ENCODE measurements at regions not wholly inside any gene's neighbourhood (a gene's known extent, or its start where the extent isn't known, plus 50 kb on each side); places are given as distances from the start of the nearest gene placed in this dataset.

DNA sequence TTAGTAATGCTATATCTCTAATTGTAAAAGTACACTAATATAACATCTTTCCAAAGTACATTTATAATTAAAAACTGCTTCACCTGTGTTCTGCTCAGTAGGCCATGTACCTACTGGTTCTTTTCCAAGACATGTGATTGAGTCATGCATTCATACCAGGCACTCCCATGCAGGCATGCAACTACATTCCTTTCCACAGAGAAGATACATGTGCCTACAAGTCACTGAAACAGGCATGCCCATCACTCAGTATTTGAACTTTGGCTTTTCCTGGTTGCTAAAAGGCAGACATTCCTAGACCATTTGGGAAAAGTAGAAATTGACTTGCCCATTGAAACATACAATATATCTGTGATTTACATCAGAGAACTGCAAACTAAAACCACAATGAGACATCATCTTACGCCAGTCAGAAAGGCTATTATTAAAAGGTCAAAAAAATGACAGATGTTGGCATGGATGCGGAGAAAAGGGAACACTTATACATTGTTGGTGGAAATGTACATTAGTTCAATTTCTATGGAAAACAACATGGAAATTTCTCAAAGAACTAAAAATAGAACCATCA, 148.3 kb upstream of the MOCS2 start:
- CTCF ChIA-PET = no interaction called here
- Histone ChIP-seq H3K27me3 (replicated peaks; ENCODE audit: insufficient read depth, low read depth, low read length, poor library complexity) (no peaks in the 10 kb centered on the region), H3K36me3 (ENCODE audit: insufficient read depth, low read length, poor library complexity, severe bottlenecking) (no peaks in the 10 kb centered on the region), H3K4me3 (ENCODE audit: low read depth, low read length, poor library complexity, severe bottlenecking) (no peak overlapping the region), H3K27ac (ENCODE audit: low read depth, low read length, poor library complexity, severe bottlenecking) (no peak overlapping the region), H3K9me3 (ENCODE audit: low read depth, low read length, poor library complexity, severe bottlenecking) (no peaks in the 10 kb centered on the region), H3K4me1 (ENCODE audit: insufficient read depth, low read length, poor library complexity, severe bottlenecking) (no peaks in the 10 kb centered on the region)
- no peak for DNase-seq (ENCODE audit: low spot score)
- no peak for TF ChIP-seq EZH2 (IDR thresholded peaks at IDR 0.05; ENCODE audit: borderline replicate concordance, low read depth, low read length, poor library complexity, severe bottlenecking)
- TF ChIP-seq, protein P1, sequence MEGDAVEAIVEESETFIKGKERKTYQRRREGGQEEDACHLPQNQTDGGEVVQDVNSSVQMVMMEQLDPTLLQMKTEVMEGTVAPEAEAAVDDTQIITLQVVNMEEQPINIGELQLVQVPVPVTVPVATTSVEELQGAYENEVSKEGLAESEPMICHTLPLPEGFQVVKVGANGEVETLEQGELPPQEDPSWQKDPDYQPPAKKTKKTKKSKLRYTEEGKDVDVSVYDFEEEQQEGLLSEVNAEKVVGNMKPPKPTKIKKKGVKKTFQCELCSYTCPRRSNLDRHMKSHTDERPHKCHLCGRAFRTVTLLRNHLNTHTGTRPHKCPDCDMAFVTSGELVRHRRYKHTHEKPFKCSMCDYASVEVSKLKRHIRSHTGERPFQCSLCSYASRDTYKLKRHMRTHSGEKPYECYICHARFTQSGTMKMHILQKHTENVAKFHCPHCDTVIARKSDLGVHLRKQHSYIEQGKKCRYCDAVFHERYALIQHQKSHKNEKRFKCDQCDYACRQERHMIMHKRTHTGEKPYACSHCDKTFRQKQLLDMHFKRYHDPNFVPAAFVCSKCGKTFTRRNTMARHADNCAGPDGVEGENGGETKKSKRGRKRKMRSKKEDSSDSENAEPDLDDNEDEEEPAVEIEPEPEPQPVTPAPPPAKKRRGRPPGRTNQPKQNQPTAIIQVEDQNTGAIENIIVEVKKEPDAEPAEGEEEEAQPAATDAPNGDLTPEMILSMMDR (conservative IDR thresholded peaks at IDR 0.05; ENCODE audit: low read depth, low read length) = no peak
- intact Hi-C loops (cut with micrococcal nuclease; ENCODE audit: unreplicated experiment) = no loop called here
- POLR2A ChIA-PET (ENCODE audit: low non-redundant PET) = no interaction called here
- no TSS peak for BruUV-seq (replicated peaks)

DNA sequence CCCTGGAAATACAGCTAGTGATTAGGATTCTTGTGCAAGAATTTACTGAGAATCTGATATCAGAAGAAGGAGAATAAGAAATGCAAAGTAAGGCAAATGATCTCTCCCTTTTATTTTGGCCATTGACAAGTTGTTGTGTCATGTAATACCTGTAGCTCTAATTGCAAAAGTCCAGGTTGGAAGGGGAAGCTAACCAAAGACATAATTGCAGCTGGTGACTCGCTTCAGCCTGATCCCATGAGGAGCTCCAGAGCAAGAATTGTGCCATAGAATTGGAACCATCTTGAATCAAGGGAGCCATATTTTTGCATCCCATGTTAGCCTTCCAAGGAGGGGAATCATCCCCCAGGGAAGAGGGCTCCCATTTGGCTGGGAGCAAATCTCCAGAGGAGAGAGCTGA, 149.6 kb upstream of the MOCS2 start:
- no peaks in the 10 kb centered on the region for H3K9me3 ChIP-seq (ENCODE audit: low read depth, low read length, poor library complexity, severe bottlenecking)
- no peaks in the 10 kb centered on the region for H3K27me3 ChIP-seq (replicated peaks; ENCODE audit: insufficient read depth, low read depth, low read length, poor library complexity)
- no peaks in the 10 kb centered on the region for H3K36me3 ChIP-seq (ENCODE audit: insufficient read depth, low read length, poor library complexity, severe bottlenecking)
- no TSS peak for BruUV-seq (replicated peaks)
- DNase-seq (ENCODE audit: low spot score) = no peak
- ChIA-PET CTCF (interaction anchor here (0.5 kb wide), 1 partner anchor 172 kb away, joined by 5 read pairs; no protein-coding TSS in a partner anchor), POLR2A (ENCODE audit: low non-redundant PET) (no interaction called here)
- H3K4me3 ChIP-seq (ENCODE audit: low read depth, low read length, poor library complexity, severe bottlenecking) = no peak overlapping the region
- no peaks in the 10 kb centered on the region for H3K4me1 ChIP-seq (ENCODE audit: insufficient read depth, low read length, poor library complexity, severe bottlenecking)
- H3K27ac ChIP-seq (ENCODE audit: low read depth, low read length, poor library complexity, severe bottlenecking) = no peak overlapping the region
- TF ChIP-seq, protein P1 (conservative IDR thresholded peaks at IDR 0.05; ENCODE audit: low read depth, low read length) = no peak
- TF ChIP-seq EZH2 (IDR thresholded peaks at IDR 0.05; ENCODE audit: borderline replicate concordance, low read depth, low read length, poor library complexity, severe bottlenecking) = no peak
- intact Hi-C loops (cut with micrococcal nuclease; ENCODE audit: unreplicated experiment) = no loop called here

DNA sequence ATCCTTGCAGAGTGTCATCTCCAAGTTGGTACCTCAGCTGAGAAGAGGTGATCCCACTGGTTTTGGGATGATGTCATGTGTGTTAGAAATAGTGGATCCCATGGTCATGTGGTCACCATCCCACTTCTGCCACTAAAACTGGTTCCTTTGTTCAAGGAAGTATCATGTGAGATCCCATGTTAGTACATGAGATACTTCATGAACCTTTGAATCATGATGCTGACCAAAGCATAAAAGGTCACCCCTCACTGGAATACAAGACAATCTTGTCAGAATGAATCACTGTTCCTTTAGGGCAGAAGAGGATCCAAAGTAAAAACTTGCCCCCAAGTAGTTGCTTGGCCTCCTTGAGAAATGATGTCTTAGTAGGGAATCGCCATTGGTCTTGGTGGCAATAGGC, 150.9 kb upstream of the MOCS2 start:
- ChIA-PET POLR2A (ENCODE audit: low non-redundant PET) (no interaction called here), CTCF (no interaction called here)
- Histone ChIP-seq H3K27me3 (replicated peaks; ENCODE audit: insufficient read depth, low read depth, low read length, poor library complexity) (no peaks in the 10 kb centered on the region), H3K36me3 (ENCODE audit: insufficient read depth, low read length, poor library complexity, severe bottlenecking) (no peaks in the 10 kb centered on the region), H3K4me1 (ENCODE audit: insufficient read depth, low read length, poor library complexity, severe bottlenecking) (no peaks in the 10 kb centered on the region), H3K27ac (ENCODE audit: low read depth, low read length, poor library complexity, severe bottlenecking) (no peak overlapping the region), H3K4me3 (ENCODE audit: low read depth, low read length, poor library complexity, severe bottlenecking) (no peak overlapping the region), H3K9me3 (ENCODE audit: low read depth, low read length, poor library complexity, severe bottlenecking) (no peaks in the 10 kb centered on the region)
- TF ChIP-seq EZH2 (IDR thresholded peaks at IDR 0.05; ENCODE audit: borderline replicate concordance, low read depth, low read length, poor library complexity, severe bottlenecking) = no peak
- TF ChIP-seq, protein P1 (conservative IDR thresholded peaks at IDR 0.05; ENCODE audit: low read depth, low read length) = no peak
- no TSS peak for BruUV-seq (replicated peaks)
- DNase-seq (ENCODE audit: low spot score) = no peak
- intact Hi-C loops (cut with micrococcal nuclease; ENCODE audit: unreplicated experiment) = no loop called here
